CD4-positive, alpha-beta T cell treated with Interleukin-17A for 1 hour (primary cell): ENCODE measurements at regions not wholly inside any gene's neighbourhood (a gene's known extent, or its start where the extent isn't known, plus 50 kb on each side); places are given as distances from the start of the nearest gene placed in this dataset.

Experiments
- DNase-seq: peaks from one replicate; pipeline ENCODE4 v3.0.0-alpha.2; 2020

DNA sequence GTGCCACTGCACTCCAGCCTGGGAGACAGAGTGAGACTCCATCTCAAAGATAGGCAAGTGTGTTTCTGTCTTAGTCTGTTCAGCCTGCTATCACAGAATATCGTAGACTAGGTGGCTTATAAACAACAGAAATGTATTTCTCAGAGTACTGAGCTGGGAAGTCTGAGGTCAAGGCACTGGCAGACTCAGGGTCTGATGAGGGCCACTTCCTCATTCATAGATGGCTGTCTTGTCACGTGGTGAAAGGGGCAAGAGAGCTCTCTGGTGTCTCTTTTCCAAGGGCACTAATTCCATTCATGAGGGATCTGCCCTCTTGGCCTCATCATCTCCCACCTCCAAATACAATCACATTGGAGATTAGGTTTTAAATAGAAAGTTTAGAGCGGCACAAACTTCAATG is 95.6 kb upstream of the PHACTR3 start:
- DNase-seq: no peak

GRCh38 chr20:59512651-59513050 is 91.7 kb upstream of the PHACTR3 start:
- no peak for DNase-seq

GRCh38 chr20:59514554-59514953 is 89.8 kb upstream of the PHACTR3 start:
- no peak for DNase-seq

DNA sequence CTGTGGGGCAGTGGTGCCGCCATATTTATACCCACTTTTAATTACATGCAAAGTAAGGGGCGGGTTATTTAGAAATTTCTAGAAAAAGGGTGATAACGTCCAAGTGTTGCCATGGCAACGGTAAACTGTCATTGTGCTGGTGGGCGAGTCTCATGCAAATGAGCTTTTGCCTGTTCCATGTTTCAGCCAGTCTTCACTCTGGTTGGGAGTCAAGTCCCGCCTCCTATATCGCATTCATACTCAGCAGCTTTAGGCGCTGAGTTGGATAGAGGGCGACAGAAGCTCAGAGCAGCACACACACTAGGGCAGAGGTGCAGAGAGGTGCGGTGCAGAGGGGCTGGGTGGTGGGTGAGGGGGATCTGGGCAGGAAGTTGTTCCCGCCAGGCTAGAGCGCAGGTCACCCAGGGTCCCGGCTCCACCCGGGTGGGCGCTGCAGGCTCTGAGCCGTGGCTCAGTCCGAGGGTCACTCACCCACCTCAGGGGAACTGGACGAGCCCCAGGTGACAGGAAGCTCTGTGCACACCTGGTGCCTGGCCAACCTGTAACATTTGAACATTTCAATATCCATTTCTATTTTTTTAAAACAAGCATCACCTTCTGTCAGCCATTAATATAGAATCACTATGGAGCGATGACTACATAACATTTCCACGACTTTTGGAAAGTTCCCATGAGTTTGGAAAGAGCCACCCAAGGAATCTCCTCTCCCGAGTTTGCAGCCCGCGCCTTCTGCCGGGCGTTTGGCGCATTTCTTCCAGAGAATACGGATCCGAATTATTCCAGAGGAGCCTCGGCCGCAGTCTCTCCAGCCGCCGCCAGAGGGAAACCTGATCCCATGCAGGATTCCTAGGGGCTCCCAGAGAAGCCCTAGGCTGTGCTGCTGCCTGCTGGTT is 89.1 kb upstream of the PHACTR3 start:
- no peak for DNase-seq

DNA sequence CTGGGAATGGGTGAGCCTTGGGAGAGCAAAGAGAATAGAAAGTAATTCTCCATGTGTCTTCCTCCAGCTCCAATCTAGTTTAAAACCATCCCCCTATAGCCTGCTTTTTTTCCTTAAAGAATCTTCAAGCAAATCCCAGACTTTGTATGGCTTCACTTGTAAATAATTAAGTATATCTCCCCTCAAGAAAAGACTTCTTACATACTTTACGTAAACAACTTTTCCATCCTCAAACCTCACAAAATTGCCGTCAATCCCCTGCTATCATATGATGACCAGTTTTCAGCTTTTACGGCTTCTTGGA is 88.5 kb upstream of the PHACTR3 start:
- DNase-seq: no peak

DNA sequence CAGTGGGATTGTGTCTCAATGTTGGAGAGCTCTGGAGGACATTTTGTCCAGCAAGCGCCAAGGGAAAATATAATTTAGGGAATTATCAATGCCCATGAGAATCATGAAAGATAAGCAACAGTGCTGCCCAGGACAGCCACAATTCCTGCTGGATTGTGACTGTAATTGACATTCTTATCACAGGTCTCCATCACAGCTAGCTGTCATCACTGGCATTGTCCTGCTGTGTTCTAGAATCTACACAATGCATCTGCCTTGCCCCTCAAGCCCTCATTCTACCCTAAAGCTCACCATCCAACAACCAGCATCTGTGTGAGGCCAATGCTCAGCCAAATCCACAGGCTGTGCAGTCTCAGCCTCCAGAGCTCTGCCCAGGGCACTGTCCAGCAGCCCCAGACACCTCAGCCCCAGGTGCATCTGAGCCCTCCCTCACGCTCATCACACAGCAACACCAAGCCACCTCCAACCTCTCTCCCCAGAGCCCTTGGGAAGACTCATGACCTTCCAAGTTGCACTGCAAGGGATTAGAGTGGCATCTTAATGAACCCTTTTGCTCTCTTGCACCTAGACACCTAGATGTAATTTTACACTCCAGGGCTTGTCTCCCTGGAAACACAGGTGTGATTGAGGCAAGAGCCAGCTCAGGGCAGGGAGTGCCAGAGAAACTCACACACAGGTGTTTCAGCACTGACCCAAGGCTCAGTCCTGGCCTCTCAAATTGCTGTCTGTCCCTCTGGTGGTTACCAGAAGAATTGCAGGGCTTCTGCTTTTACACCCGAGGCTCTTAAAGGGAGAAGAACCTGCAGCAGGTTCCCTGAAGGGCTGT is 85.2 kb upstream of the PHACTR3 start:
- peak; percentile 51 for DNase-seq

GRCh38 chr20:59519707-59520014 is 84.7 kb upstream of the PHACTR3 start:
- no peak for DNase-seq

DNA sequence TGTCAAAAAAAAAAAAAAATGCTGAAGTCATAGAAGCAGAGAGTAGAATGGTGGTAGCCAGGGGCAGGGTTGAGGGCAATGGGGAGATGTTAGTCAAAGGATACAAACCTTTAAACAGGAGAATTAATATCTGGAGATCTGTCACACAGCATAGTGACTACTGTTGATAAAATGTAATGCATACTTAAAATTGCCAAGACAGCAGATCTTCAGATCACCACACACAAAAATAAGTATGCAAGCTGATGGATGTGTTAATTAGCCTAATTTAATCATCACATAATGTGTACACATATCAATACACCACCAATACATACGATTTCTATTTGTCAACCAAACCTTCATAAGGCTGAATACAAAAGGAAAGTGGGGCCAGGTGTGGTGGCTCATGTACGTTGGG is 83.5 kb upstream of the PHACTR3 start:
- DNase-seq: no peak

DNA sequence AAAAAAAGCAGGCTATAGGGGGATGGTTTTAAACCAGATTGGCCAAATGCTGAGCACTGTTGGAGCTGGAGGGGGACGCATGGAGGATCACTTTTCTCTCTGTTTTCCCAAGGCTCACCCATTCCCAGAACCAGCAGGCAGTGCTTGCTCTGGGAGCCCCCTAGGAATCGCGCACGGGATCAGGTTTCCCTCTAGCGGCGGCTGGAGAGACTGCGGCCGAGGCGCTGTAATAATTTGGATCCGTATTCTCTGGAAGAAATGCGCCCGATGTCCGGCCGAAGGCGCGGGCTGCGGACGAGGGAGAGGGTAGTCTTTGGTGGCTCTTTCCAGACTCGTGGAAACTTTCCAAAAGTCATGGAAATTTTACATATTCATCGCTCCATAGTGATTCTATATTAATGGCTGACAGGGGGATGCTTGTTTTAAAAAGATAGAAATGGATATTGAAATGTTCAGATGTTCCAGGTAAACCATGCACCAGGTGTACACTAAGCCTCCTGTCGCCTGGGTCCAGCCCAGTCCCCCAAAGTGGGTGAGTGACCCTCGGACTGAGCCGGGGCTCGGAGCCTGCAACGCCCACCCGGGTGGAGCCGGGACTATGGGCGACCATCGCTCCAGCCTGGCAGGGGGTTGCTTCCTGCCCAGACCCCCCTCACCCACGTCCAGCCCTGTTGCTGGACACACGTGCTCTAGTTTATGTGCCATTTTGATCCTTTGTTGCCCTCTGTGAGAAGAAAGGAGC is 78.7 kb upstream of the PHACTR3 start:
- DNase-seq: peak; percentile 2

DNA sequence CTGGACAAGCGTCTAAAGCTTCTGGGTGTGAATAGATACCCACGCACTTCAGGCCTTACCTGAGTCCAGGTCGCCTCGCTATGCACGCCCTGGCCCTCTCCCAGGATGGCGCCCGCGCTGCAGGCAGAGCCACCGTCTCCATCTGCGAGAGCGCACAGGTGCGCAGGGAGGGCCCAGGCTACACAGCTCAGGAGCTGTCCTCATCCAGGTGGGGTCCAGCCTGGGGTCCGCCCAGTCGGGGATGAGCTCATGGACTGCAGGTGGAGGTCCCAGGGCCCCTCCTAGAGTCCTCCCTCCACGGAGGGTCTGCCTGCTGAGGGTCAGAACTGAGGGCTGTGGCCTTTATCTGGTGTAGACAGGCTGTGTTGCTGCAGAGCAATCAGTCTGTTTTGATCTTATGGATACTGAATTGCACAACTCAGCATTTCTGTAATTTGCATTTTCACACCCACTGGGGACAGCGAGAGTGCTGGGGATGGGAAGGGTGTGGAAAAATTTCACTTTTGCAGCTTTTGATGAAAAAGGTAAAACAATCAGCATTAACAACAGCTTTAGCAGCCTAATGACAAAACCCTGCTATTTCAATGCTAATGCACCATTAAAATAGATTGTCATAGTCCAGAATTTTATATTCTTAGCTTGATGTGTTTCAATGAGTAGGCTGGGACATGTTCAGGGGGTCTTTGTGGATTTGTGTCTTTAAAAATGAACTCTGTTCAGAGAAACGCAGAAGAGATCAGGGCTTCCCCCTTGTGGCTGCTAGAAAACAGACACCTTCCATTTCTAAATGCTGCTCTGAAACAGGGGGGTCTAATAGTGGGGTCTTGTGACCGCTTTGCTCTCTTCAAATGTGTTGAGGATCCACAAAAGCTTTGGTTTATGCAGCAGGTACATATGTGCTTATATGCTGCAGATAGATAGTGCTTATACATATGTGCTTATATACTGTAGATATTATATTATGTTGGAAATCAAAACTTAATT is 77.8 kb upstream of the PHACTR3 start:
- DNase-seq: no peak

DNA sequence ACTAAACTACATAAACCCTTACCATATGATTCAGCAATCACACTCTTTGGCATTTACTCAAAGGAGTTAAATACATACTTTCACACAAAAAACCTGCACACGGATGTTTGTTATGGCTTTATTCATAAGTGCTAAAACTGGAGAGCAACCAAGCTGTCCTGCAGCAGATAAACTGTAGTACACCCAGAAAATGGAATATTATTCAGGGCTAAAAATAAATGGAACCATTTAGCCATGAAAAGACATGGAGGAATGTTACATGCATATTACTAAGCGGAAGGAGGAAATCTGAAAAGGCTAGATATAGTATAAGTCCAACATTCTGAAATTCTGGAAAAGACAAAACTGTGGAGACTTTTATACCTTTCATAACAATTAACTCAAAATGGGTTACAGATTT is 73.6 kb upstream of the PHACTR3 start:
- no peak for DNase-seq

GRCh38 chr20:59537991-59538390 is 66.3 kb upstream of the PHACTR3 start:
- no peak for DNase-seq

- DNase-seq: no peak
These were observed 56.7 kb upstream of the PHACTR3 start for GRCh38 chr20:59547596-59547995.
